AG08396 (cell line): ENCODE measurements at regions not wholly inside any gene's neighbourhood (a gene's known extent, or its start where the extent isn't known, plus 50 kb on each side); places are given as distances from the start of the nearest gene placed in this dataset.

Experiments used
- DNase-seq: peaks from one replicate; pipeline ENCODE4 v3.0.0; 2012; ENCODE audit warnings: low spot score, mixed read lengths

GRCh38 chr3:95934181-95934580 lies 880.2 kb upstream of the EPHA6 start:
- no peak for DNase-seq

GRCh38 chr3:95939235-95939809 lies 875.1 kb upstream of the EPHA6 start:
- DNase-seq = no peak

GRCh38 chr3:95965704-95966336 lies 848.6 kb upstream of the EPHA6 start:
- DNase-seq = no peak

- no peak for DNase-seq
Observed at GRCh38 chr3:95971573-95971972, 842.8 kb upstream of the EPHA6 start.

- DNase-seq = no peak
Observed at GRCh38 chr3:95994338-95994737, 820.1 kb upstream of the EPHA6 start.

- DNase-seq = no peak
Observed at GRCh38 chr3:96000966-96001365, 813.4 kb upstream of the EPHA6 start.

GRCh38 chr3:96007650-96008195 lies 806.7 kb upstream of the EPHA6 start:
- no peak for DNase-seq

GRCh38 chr3:96012939-96013338 lies 801.5 kb upstream of the EPHA6 start:
- no peak for DNase-seq

- no peak for DNase-seq
Observed at GRCh38 chr3:96017556-96017955, 796.8 kb upstream of the EPHA6 start.

- DNase-seq = no peak
Observed at GRCh38 chr3:96022676-96023075, 791.7 kb upstream of the EPHA6 start.

GRCh38 chr3:96027718-96028117 lies 786.7 kb upstream of the EPHA6 start:
- DNase-seq = no peak

GRCh38 chr3:96039632-96040031 lies 774.8 kb upstream of the EPHA6 start:
- no peak for DNase-seq

GRCh38 chr3:96059301-96059700 lies 755.1 kb upstream of the EPHA6 start:
- DNase-seq = no peak

- DNase-seq = no peak
Observed at GRCh38 chr3:96069065-96069464, 745.3 kb upstream of the EPHA6 start.

- DNase-seq = no peak
Observed at GRCh38 chr3:96070678-96071077, 743.7 kb upstream of the EPHA6 start.

- DNase-seq = no peak
Observed at GRCh38 chr3:96071097-96071496, 743.3 kb upstream of the EPHA6 start.

- DNase-seq = no peak
Observed at GRCh38 chr3:96072226-96072625, 742.2 kb upstream of the EPHA6 start.

- DNase-seq = no peak
Observed at GRCh38 chr3:96083610-96084009, 730.8 kb upstream of the EPHA6 start.

GRCh38 chr3:96086018-96086417 lies 728.4 kb upstream of the EPHA6 start:
- DNase-seq = no peak

- DNase-seq = no peak
Observed at GRCh38 chr3:96101006-96101560, 713.3 kb upstream of the EPHA6 start.

GRCh38 chr3:96106701-96107100 lies 707.7 kb upstream of the EPHA6 start:
- DNase-seq = no peak
